ENCODE measurements at regions not wholly inside any gene's neighbourhood (a gene's known extent, or its start where the extent isn't known, plus 50 kb on each side); places are given as distances from the start of the nearest gene placed in this dataset.

DNA sequence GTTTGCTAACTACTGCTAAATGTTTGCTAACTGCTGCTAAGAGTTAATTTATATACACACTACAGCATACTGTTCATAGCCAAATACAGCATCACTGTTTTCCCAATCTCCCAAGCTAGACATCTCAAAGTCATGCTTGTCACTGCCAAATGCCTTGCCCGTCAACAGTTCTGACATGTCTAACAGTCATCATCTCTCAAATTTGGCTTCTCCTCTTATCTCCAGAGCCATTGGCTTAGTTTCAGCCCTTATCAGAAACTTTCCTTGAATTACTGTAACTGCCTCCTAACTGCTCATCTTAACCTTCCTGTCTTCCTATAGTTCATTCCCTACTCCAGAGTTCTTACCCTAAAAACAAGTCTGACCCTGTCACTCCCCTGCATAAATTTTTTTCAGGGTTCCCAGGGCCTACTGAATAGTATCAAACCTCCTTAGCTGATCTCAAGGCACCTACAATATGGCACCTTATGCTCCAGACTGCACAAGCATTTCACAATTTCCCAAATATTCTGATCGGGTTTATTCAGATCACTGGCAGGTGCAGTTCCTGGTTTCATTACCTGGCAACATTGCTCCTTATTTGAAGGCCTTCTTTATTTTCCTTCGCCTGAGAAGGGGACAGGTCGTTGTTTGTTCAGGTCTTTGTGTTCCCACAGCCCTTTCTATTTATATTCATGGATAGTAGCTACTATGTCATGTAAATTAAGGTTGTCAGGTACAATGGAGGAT, 55.9 kb upstream of the ANKRD55 start:
- TF ChIP-seq, protein P1, sequence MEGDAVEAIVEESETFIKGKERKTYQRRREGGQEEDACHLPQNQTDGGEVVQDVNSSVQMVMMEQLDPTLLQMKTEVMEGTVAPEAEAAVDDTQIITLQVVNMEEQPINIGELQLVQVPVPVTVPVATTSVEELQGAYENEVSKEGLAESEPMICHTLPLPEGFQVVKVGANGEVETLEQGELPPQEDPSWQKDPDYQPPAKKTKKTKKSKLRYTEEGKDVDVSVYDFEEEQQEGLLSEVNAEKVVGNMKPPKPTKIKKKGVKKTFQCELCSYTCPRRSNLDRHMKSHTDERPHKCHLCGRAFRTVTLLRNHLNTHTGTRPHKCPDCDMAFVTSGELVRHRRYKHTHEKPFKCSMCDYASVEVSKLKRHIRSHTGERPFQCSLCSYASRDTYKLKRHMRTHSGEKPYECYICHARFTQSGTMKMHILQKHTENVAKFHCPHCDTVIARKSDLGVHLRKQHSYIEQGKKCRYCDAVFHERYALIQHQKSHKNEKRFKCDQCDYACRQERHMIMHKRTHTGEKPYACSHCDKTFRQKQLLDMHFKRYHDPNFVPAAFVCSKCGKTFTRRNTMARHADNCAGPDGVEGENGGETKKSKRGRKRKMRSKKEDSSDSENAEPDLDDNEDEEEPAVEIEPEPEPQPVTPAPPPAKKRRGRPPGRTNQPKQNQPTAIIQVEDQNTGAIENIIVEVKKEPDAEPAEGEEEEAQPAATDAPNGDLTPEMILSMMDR (IDR thresholded peaks at IDR 0.05; ENCODE audit: poor library complexity), result no peak
- no peak for TF ChIP-seq EZH2 (IDR thresholded peaks at IDR 0.05; ENCODE audit: borderline replicate concordance)
